PC-3 (cell line): ENCODE measurements at regions not wholly inside any gene's neighbourhood (a gene's known extent, or its start where the extent isn't known, plus 50 kb on each side); places are given as distances from the start of the nearest gene placed in this dataset.

Source experiments
- ATAC-seq: fragments of 200-7000 bp; cut with Tn5 transposase; 2 replicates; pipeline ENCODE4 v1.9.1; 2020; ENCODE audit warnings: mild to moderate bottlenecking, moderate library complexity
- BruUV-seq: library from RNA; stranded (reverse); fragments of 400-500 nt; replicated peaks from 2 replicates; lab custom pipeline; 2021; lab: Mats Ljungman, UMichigan
- CTCF ChIA-PET: fragments of 300-600 bp; sonication (Branson Sonifier 250); formaldehyde crosslinking; loops from one replicate; lab custom pipeline; 2022; ENCODE audit warnings: antibody characterized with exemption; lab: Charles Lee
- POLR2A ChIA-PET: fragments of 300-600 bp; sonication (Branson Sonifier 250); formaldehyde crosslinking; loops from one replicate; lab custom pipeline; 2022; ENCODE audit warnings: antibody characterized with exemption; ENCODE audit not compliant: unreplicated experiment; lab: Charles Lee
- DNase-seq: peaks from one replicate; pipeline ENCODE4 v3.0.0-alpha.2; 2015
- H2AFZ ChIP-seq: fragments of 300-600 bp; sonication (generic); 2 replicates; pipeline ENCODE4 v1.6.0; 2016; ENCODE audit warnings: antibody characterized with exemption, low read length
- H3F3A ChIP-seq: fragments of 300-600 bp; sonication (generic); one replicate; pipeline ENCODE4 v1.6.0; 2017; ENCODE audit warnings: antibody characterized with exemption, low read length, control low read depth, mild to moderate bottlenecking; ENCODE audit not compliant: unreplicated experiment
- H3K27ac ChIP-seq: fragments of 300-600 bp; sonication (generic); 2 replicates; pipeline ENCODE4 v1.5.1; 2016; ENCODE audit warnings: mild to moderate bottlenecking, low read length
- H3K27me3 ChIP-seq: fragments of 300-600 bp; sonication (generic); 2 replicates; pipeline ENCODE4 v1.6.1; 2016; ENCODE audit warnings: low read length, mixed read lengths
- H3K36me3 ChIP-seq: fragments of 300-600 bp; sonication (generic); 2 replicates; pipeline ENCODE4 v1.6.1; 2016; ENCODE audit warnings: low read depth, mixed run types, low read length, mixed read lengths
- H3K4me1 ChIP-seq: fragments of 300-600 bp; sonication (generic); 2 replicates; pipeline ENCODE4 v1.5.1; 2016; ENCODE audit warnings: low read length; ENCODE audit not compliant: insufficient read depth
- H3K4me2 ChIP-seq: fragments of 300-600 bp; sonication (generic); 2 replicates; pipeline ENCODE4 v1.6.0; 2016; ENCODE audit warnings: low read length
- H3K4me3 ChIP-seq: fragments of 300-600 bp; sonication (generic); 2 replicates; pipeline ENCODE4 v1.5.1; 2016; ENCODE audit warnings: mild to moderate bottlenecking, low read length, mixed read lengths
- H3K79me2 ChIP-seq: fragments of 300-600 bp; sonication (generic); 2 replicates; pipeline ENCODE4 v1.6.1; 2017; ENCODE audit warnings: low read length, mixed read lengths
- H3K9ac ChIP-seq: fragments of 300-600 bp; sonication (generic); 2 replicates; pipeline ENCODE4 v1.6.0; 2016; ENCODE audit warnings: mild to moderate bottlenecking, low read length
- H3K9me2 ChIP-seq: fragments of 300-600 bp; sonication (generic); replicated peaks from 2 replicates; pipeline ENCODE4 v1.6.1; 2016; ENCODE audit warnings: mixed run types, low read length, mixed read lengths
- H3K9me3 ChIP-seq: fragments of 300-600 bp; sonication (generic); 2 replicates; pipeline ENCODE4 v1.6.1; 2016; ENCODE audit warnings: low read length, mixed read lengths
- H4K20me1 ChIP-seq: fragments of 300-600 bp; sonication (generic); 2 replicates; pipeline ENCODE4 v1.6.1; 2016; ENCODE audit warnings: low read length, mixed read lengths
- CTCF ChIP-seq: fragments of 300-600 bp; sonication (generic); conservative IDR thresholded peaks from 2 replicates; pipeline ENCODE4 v1.5.1; 2017; ENCODE audit warnings: antibody characterized with exemption, low read depth, mild to moderate bottlenecking, low read length
- EZH2 ChIP-seq: fragments of 300-600 bp; sonication (generic); IDR thresholded peaks from one replicate; pipeline ENCODE4 v1.6.1; 2017; ENCODE audit warnings: antibody characterized with exemption, mild to moderate bottlenecking, low read length; ENCODE audit not compliant: unreplicated experiment
- EZH2phosphoT487 ChIP-seq: fragments of 300-600 bp; sonication (generic); IDR thresholded peaks from 2 replicates; pipeline ENCODE4 v1.6.1; 2018; ENCODE audit warnings: mild to moderate bottlenecking, antibody characterized with exemption, low read length, borderline replicate concordance
- intact Hi-C: fragments of 100-400 bp; cut with micrococcal nuclease; formaldehyde crosslinking; loops from 2 replicates; pipeline ENCODE4 v1.9.0; 2023

GRCh38 chr10:53430127-53430891 is 657.7 kb upstream of the MBL2 start:
- DNase-seq (peak; percentile 55), ATAC-seq (peak; percentile 98)
- Histone ChIP-seq H3K4me1 (no peaks in the 10 kb centered on the region), H2AFZ (no peak overlapping the region), H3K9me3 (no peaks in the 10 kb centered on the region), H3K79me2 (no peaks in the 10 kb centered on the region), H3K36me3 (no peaks in the 10 kb centered on the region), H3K27me3 (0 out of 2 replicates have a peak, but pooled peaks cover 4% of the 10 kb centered on the region), H3K4me2 (no peak overlapping the region), H3F3A (no peaks in the 10 kb centered on the region), H3K4me3 (no peak overlapping the region), H3K9ac (no peak overlapping the region), H3K9me2 (no peaks in the 10 kb centered on the region), H3K27ac (no peak overlapping the region), H4K20me1 (no peaks in the 10 kb centered on the region)
- intact Hi-C loops, result loop anchor here (5.0 kb wide), 2 partner anchors 103 to 218 kb away; no protein-coding TSS in a partner anchor
- TF ChIP-seq EZH2, result no peak
- TF ChIP-seq EZH2phosphoT487, result no peak
- no peak for TF ChIP-seq CTCF
- ChIA-PET POLR2A (interaction anchor here (0.6 kb wide), 1 partner anchor 929 kb away, joined by 6 read pairs; no protein-coding TSS in a partner anchor), CTCF (interaction anchor here (0.6 kb wide), 3 partner anchors 114 to 612 kb away, joined by 5 to 8 read pairs (median 5); no protein-coding TSS in a partner anchor)
- no TSS peak for BruUV-seq

- CTCF ChIA-PET, result no interaction called here
- Histone ChIP-seq H2AFZ (no peak overlapping the region), H3K4me2 (no peak overlapping the region), H3K9me2 (no peaks in the 10 kb centered on the region), H3K79me2 (no peaks in the 10 kb centered on the region), H3K36me3 (no peaks in the 10 kb centered on the region), H3F3A (no peaks in the 10 kb centered on the region), H3K27ac (no peak overlapping the region), H3K9me3 (0 out of 2 replicates have a peak, but pooled peaks cover under 1% of the 10 kb centered on the region), H3K4me1 (no peaks in the 10 kb centered on the region), H3K4me3 (no peak overlapping the region), H4K20me1 (no peaks in the 10 kb centered on the region), H3K27me3 (no peaks in the 10 kb centered on the region), H3K9ac (no peak overlapping the region)
- intact Hi-C loops, result no loop called here
- DNase-seq (no peak), ATAC-seq (no peak; the same call in 1 of the 2 replicates)
- BruUV-seq, result no TSS peak
- POLR2A ChIA-PET, result no interaction called here
- TF ChIP-seq CTCF (no peak; the same call in 1 of the 2 replicates), EZH2 (no peak), EZH2phosphoT487 (no peak)
These were observed 649.8 kb upstream of the MBL2 start for GRCh38 chr10:53422223-53422888.
